ENCODE measurements at regions not wholly inside any gene's neighbourhood (a gene's known extent, or its start where the extent isn't known, plus 50 kb on each side); places are given as distances from the start of the nearest gene placed in this dataset.

GRCh38 chr10:84990713-84991112, 662.3 kb downstream of the CCSER2 start:
- no peaks in the 10 kb centered on the region for H3K36me3 Mint-ChIP-seq

GRCh38 chr10:84991301-84991700, 662.9 kb downstream of the CCSER2 start:
- Mint-ChIP-seq H3K9me3 (no peaks in the 10 kb centered on the region), H3K36me3 (no peaks in the 10 kb centered on the region), H3K4me1 (no peaks in the 10 kb centered on the region), H3K27me3 (ENCODE audit: low read depth) (peaks cover 24% of the 10 kb centered on the region), H3K4me3 (no peak overlapping the region), H3K27ac (no peak overlapping the region)
- DNase-seq (ENCODE audit: low spot score in 2 of 2, unreplicated experiment in 2 of 2): no peak
- TF ChIP-seq CTCF (IDR thresholded peaks at IDR 0.05; ENCODE audit: unreplicated experiment): no peak

More at GRCh38 chr10:84990713-84991112, 662.3 kb downstream of the CCSER2 start:
- Mint-ChIP-seq H3K4me3 (no peak overlapping the region), H3K9me3 (no peaks in the 10 kb centered on the region), H3K27ac (no peak overlapping the region), H3K4me1 (no peaks in the 10 kb centered on the region), H3K27me3 (ENCODE audit: low read depth) (peaks cover 24% of the 10 kb centered on the region)
- no peak for DNase-seq (ENCODE audit: low spot score in 2 of 2, unreplicated experiment in 2 of 2)
- no peak for TF ChIP-seq CTCF (IDR thresholded peaks at IDR 0.05; ENCODE audit: unreplicated experiment)

- Mint-ChIP-seq H3K36me3 (no peaks in the 10 kb centered on the region), H3K27me3 (ENCODE audit: low read depth) (peaks cover 26% of the 10 kb centered on the region), H3K4me1 (no peaks in the 10 kb centered on the region), H3K4me3 (no peak overlapping the region), H3K27ac (no peak overlapping the region), H3K9me3 (no peaks in the 10 kb centered on the region)
- TF ChIP-seq CTCF (IDR thresholded peaks at IDR 0.05; ENCODE audit: unreplicated experiment): no peak
- DNase-seq (ENCODE audit: low spot score in 2 of 2, unreplicated experiment in 2 of 2): no peak
Observed at GRCh38 chr10:84993251-84994035, 665.1 kb downstream of the CCSER2 start.

GRCh38 chr10:84994722-84995121, 666.3 kb downstream of the CCSER2 start:
- DNase-seq (ENCODE audit: low spot score in 2 of 2, unreplicated experiment in 2 of 2): no peak
- Mint-ChIP-seq H3K27ac (no peak overlapping the region), H3K4me1 (no peaks in the 10 kb centered on the region)

GRCh38 chr10:84996580-84996979, 668.2 kb downstream of the CCSER2 start:
- Mint-ChIP-seq H3K9me3 (no peaks in the 10 kb centered on the region), H3K27ac (no peak overlapping the region), H3K4me1 (no peaks in the 10 kb centered on the region), H3K4me3 (no peak overlapping the region), H3K36me3 (no peaks in the 10 kb centered on the region), H3K27me3 (ENCODE audit: low read depth) (peaks cover 13% of the 10 kb centered on the region)
- TF ChIP-seq CTCF (IDR thresholded peaks at IDR 0.05; ENCODE audit: unreplicated experiment): no peak
- no peak for DNase-seq (ENCODE audit: low spot score in 2 of 2, unreplicated experiment in 2 of 2)

More at GRCh38 chr10:84994722-84995121, 666.3 kb downstream of the CCSER2 start:
- no peak for TF ChIP-seq CTCF (IDR thresholded peaks at IDR 0.05; ENCODE audit: unreplicated experiment)
- no peak overlapping the region for H3K4me3 Mint-ChIP-seq
- peaks cover 20% of the 10 kb centered on the region for H3K27me3 Mint-ChIP-seq (ENCODE audit: low read depth)
- no peaks in the 10 kb centered on the region for H3K36me3 Mint-ChIP-seq
- no peaks in the 10 kb centered on the region for H3K9me3 Mint-ChIP-seq

Measured in mesothelial cell of epicardium (in vitro differentiated cells).